OCI-LY7 (cell line): ENCODE measurements at regions not wholly inside any gene's neighbourhood (a gene's known extent, or its start where the extent isn't known, plus 50 kb on each side); places are given as distances from the start of the nearest gene placed in this dataset.

Experiments used
- BruUV-seq: library from RNA; stranded (reverse); fragments of 400-500 nt; replicated peaks from 2 replicates; lab custom pipeline; 2021; lab: Mats Ljungman, UMichigan
- CTCF ChIA-PET: fragments of 300-600 bp; sonication (Branson Sonifier 250); formaldehyde crosslinking; loops from one replicate; lab custom pipeline; 2022; ENCODE audit warnings: antibody characterized with exemption; ENCODE audit not compliant: unreplicated experiment; lab: Charles Lee
- POLR2A ChIA-PET: fragments of 300-600 bp; sonication (Branson Sonifier 250); formaldehyde crosslinking; loops from one replicate; lab custom pipeline; 2022; ENCODE audit warnings: antibody characterized with exemption; lab: Charles Lee
- DNase-seq: peaks from one replicate; pipeline ENCODE4 v3.0.0-alpha.2; 2015; ENCODE audit warnings: low spot score
- H2AFZ ChIP-seq: fragments of 200-600 bp; sonication (generic), shearing (Covaris generic); 2 replicates; pipeline ENCODE4 v1.6.1; 2014; ENCODE audit warnings: mild to moderate bottlenecking, antibody characterized with exemption, low read length, moderate library complexity
- H3K27ac ChIP-seq: fragments of 200-600 bp; sonication (generic); 2 replicates; pipeline ENCODE4 v1.5.1; 2014; ENCODE audit warnings: mixed run types, low read depth, mild to moderate bottlenecking, moderate library complexity, low read length, inconsistent platforms; ENCODE audit not compliant: poor library complexity, severe bottlenecking
- H3K36me3 ChIP-seq: fragments of 200-600 bp; sonication (generic); 2 replicates; pipeline ENCODE4 v1.6.1; 2014; ENCODE audit warnings: mild to moderate bottlenecking, antibody characterized with exemption, low read length, moderate library complexity, mixed read lengths; ENCODE audit not compliant: insufficient read depth
- H3K4me1 ChIP-seq: fragments of 200-600 bp; sonication (generic); 2 replicates; pipeline ENCODE4 v1.5.1; 2014; ENCODE audit warnings: mild to moderate bottlenecking, low read length; ENCODE audit not compliant: insufficient read depth, poor library complexity, severe bottlenecking
- H3K4me2 ChIP-seq: fragments of 200-600 bp; sonication (generic); 2 replicates; pipeline ENCODE4 v1.6.1; 2014; ENCODE audit warnings: mild to moderate bottlenecking, low read length
- H3K4me3 ChIP-seq: fragments of 200-600 bp; sonication (generic); 2 replicates; pipeline ENCODE4 v1.5.1; 2014; ENCODE audit warnings: mild to moderate bottlenecking, low read depth, low read length; ENCODE audit not compliant: poor library complexity, severe bottlenecking
- H3K79me2 ChIP-seq: fragments of 200-600 bp; sonication (generic); 2 replicates; pipeline ENCODE4 v1.6.1; 2016; ENCODE audit warnings: low read depth, mild to moderate bottlenecking, low read length, moderate library complexity, mixed read lengths; ENCODE audit not compliant: insufficient read depth
- H3K9me2 ChIP-seq: fragments of 200-600 bp; sonication (generic); 2 replicates; pipeline ENCODE4 v1.6.1; 2016; ENCODE audit warnings: mild to moderate bottlenecking, low read length, mixed read lengths; ENCODE audit not compliant: insufficient read depth
- H3K9me3 ChIP-seq: fragments of 200-600 bp; sonication (generic); 2 replicates; pipeline ENCODE4 v1.6.1; 2014; ENCODE audit warnings: mild to moderate bottlenecking, mixed run types, low read length, mixed read lengths
- H4K20me1 ChIP-seq: fragments of 200-600 bp; sonication (generic); 2 replicates; pipeline ENCODE4 v1.6.1; 2014; ENCODE audit warnings: mild to moderate bottlenecking, antibody characterized with exemption, low read length, moderate library complexity, mixed read lengths; ENCODE audit not compliant: insufficient read depth
- EZH2phosphoT487 ChIP-seq: fragments of 200-600 bp; sonication (generic); IDR thresholded peaks from 2 replicates; pipeline ENCODE4 v1.6.1; 2018; ENCODE audit warnings: low read depth, borderline replicate concordance, mild to moderate bottlenecking, mixed run types, antibody characterized with exemption, low read length, moderate library complexity, mixed read lengths
- intact Hi-C: fragments of 100-400 bp; cut with micrococcal nuclease; formaldehyde crosslinking; loops from one replicate; pipeline ENCODE4 v1.10.0; 2022; ENCODE audit not compliant: unreplicated experiment
- TF ChIP-seq, protein P1 (sequence below): fragments of 200-600 bp; sonication (generic); conservative IDR thresholded peaks from 2 replicates; pipeline ENCODE4 v1.5.1; 2014; ENCODE audit warnings: mild to moderate bottlenecking, antibody characterized with exemption, low read length, moderate library complexity, mixed read lengths

DNA sequence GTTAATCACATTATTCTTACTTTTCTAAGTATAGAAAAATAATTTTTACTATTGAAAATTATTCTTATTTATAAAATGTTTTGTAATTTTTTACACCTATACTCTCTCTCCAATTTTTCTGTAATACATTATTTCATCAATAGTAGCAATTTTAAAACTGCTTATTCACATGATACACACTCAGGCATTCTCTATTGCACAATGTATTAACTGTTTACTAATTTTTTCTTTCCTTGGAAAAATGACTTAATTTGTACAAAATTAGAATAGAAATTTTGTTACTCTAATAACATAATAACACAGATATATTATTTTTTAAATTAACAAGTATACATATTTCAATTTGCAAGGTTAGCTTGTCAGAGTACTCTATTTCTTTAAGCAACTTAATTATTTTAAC is 92.9 kb upstream of the PRKG1 start:
- CTCF ChIA-PET = no interaction called here
- Histone ChIP-seq H3K4me3 (no peak overlapping the region), H3K27ac (no peak overlapping the region), H3K9me3 (no peaks in the 10 kb centered on the region), H3K36me3 (no peaks in the 10 kb centered on the region), H3K9me2 (no peaks in the 10 kb centered on the region), H3K4me1 (no peaks in the 10 kb centered on the region), H3K4me2 (no peak overlapping the region), H2AFZ (no peak overlapping the region), H4K20me1 (no peaks in the 10 kb centered on the region), H3K79me2 (no peaks in the 10 kb centered on the region)
- no TSS peak for BruUV-seq
- intact Hi-C loops = no loop called here
- DNase-seq = no peak
- TF ChIP-seq, protein P1, sequence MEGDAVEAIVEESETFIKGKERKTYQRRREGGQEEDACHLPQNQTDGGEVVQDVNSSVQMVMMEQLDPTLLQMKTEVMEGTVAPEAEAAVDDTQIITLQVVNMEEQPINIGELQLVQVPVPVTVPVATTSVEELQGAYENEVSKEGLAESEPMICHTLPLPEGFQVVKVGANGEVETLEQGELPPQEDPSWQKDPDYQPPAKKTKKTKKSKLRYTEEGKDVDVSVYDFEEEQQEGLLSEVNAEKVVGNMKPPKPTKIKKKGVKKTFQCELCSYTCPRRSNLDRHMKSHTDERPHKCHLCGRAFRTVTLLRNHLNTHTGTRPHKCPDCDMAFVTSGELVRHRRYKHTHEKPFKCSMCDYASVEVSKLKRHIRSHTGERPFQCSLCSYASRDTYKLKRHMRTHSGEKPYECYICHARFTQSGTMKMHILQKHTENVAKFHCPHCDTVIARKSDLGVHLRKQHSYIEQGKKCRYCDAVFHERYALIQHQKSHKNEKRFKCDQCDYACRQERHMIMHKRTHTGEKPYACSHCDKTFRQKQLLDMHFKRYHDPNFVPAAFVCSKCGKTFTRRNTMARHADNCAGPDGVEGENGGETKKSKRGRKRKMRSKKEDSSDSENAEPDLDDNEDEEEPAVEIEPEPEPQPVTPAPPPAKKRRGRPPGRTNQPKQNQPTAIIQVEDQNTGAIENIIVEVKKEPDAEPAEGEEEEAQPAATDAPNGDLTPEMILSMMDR = no peak
- TF ChIP-seq EZH2phosphoT487 = no peak
- POLR2A ChIA-PET = no interaction called here

DNA sequence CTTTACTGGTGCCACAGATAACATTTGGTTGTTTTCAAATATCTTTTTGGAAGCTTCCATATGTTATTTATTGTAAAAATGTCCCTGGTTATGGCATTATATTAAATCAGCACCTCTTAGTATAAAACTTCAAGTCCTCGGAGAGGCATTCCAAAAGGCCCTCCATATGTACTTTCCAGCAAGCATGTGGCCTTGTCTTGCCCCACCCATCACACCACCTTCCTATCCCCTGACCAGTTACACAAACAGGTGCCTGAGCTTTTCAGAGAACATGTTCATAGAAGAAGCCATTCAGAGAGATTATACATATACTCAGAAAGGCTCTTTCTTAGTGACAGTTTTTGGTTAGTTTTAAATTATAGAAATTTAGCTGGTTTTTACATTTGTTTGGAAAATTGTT is 92.4 kb upstream of the PRKG1 start:
- no peak for DNase-seq
- BruUV-seq = no TSS peak
- no peaks in the 10 kb centered on the region for H3K4me1 ChIP-seq
- no peaks in the 10 kb centered on the region for H3K9me2 ChIP-seq
- no peak overlapping the region for H2AFZ ChIP-seq
- intact Hi-C loops = no loop called here
- H3K4me3 ChIP-seq = no peak overlapping the region
- ChIA-PET POLR2A (no interaction called here), CTCF (no interaction called here)
- H3K36me3 ChIP-seq = no peaks in the 10 kb centered on the region
- TF ChIP-seq, protein P1 = no peak
- no peak for TF ChIP-seq EZH2phosphoT487
- H3K4me2 ChIP-seq = no peak overlapping the region
- H4K20me1 ChIP-seq = no peaks in the 10 kb centered on the region
- no peaks in the 10 kb centered on the region for H3K79me2 ChIP-seq
- H3K27ac ChIP-seq = no peak overlapping the region
- H3K9me3 ChIP-seq = no peaks in the 10 kb centered on the region

DNA sequence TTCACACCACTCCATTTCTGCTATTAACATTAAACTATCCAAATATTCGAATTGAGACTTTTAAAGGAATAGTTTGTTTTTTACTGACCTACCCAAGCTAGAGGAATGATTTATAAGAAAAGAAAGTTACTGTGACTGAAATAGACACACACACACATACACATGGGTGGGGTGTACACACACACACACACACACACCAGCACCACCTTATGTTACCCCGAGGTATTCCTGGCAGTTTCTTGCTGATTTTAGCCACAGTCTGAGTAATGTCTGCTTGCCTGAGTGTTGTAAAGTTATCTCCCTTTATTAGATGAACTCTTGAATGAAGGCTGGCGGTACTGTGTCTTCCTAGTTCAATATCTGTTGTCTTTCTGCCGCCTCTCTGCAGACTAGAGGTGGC is 91.3 kb upstream of the PRKG1 start:
- no TSS peak for BruUV-seq
- intact Hi-C loops = no loop called here
- TF ChIP-seq EZH2phosphoT487 = no peak
- TF ChIP-seq, protein P1 = no peak
- Histone ChIP-seq H3K9me2 (no peaks in the 10 kb centered on the region), H3K4me3 (no peak overlapping the region), H3K36me3 (no peaks in the 10 kb centered on the region), H3K79me2 (no peaks in the 10 kb centered on the region), H2AFZ (no peak overlapping the region), H3K27ac (no peak overlapping the region), H3K4me1 (no peaks in the 10 kb centered on the region), H3K4me2 (no peak overlapping the region), H4K20me1 (no peaks in the 10 kb centered on the region), H3K9me3 (no peaks in the 10 kb centered on the region)
- no peak for DNase-seq
- ChIA-PET CTCF (no interaction called here), POLR2A (no interaction called here)
